Sigmoid colon (tissue), 3 donors: ENCODE measurements at regions not wholly inside any gene's neighbourhood (a gene's known extent, or its start where the extent isn't known, plus 50 kb on each side); places are given as distances from the start of the nearest gene placed in this dataset.

Experiments
- POLR2A ChIP-seq, 2 donors: fragments of 450-650 bp; IDR thresholded peaks; one replicate each; pipeline ENCODE4 v1.6.1; 2016; ENCODE audit warnings: antibody characterized with exemption in 2 of 2, mild to moderate bottlenecking in 2 of 2, moderate library complexity in 2 of 2
- TF ChIP-seq, protein P1 (sequence below), 4 experiments: fragments of 450-650 bp in 3 of 4; fragments of 200-600 bp in 1 of 4; IDR thresholded peaks; one replicate each; pipeline ENCODE4 v1.5.1; 2016 to 2019; ENCODE audit warnings: antibody characterized with exemption in 4 of 4, mild to moderate bottlenecking in 3 of 4, moderate library complexity in 2 of 4

DNA sequence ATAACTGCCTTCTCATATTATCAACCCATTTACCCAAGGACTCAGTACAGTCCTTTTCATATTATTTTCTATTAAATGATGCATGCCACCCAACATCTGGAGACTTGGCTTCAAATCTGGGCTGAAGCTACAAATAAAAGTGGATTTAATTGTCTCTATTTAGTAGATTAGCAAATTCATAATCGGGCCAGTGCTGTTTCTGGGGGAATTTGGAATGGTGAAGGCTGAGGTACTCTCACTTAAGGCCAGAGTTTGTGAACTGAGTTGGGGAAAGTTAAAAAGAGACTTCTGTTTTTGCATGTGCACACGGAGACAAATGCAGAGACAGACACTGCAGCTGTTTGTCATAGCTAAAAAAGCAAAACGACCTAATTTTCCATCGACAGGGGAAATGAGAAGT lies 100.9 kb downstream of the PFDN4 start:
- TF ChIP-seq, protein P1, sequence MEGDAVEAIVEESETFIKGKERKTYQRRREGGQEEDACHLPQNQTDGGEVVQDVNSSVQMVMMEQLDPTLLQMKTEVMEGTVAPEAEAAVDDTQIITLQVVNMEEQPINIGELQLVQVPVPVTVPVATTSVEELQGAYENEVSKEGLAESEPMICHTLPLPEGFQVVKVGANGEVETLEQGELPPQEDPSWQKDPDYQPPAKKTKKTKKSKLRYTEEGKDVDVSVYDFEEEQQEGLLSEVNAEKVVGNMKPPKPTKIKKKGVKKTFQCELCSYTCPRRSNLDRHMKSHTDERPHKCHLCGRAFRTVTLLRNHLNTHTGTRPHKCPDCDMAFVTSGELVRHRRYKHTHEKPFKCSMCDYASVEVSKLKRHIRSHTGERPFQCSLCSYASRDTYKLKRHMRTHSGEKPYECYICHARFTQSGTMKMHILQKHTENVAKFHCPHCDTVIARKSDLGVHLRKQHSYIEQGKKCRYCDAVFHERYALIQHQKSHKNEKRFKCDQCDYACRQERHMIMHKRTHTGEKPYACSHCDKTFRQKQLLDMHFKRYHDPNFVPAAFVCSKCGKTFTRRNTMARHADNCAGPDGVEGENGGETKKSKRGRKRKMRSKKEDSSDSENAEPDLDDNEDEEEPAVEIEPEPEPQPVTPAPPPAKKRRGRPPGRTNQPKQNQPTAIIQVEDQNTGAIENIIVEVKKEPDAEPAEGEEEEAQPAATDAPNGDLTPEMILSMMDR (IDR thresholded peaks at IDR 0.05), result no peak
- TF ChIP-seq POLR2A (IDR thresholded peaks at IDR 0.05), result no peak
